Umbilical cord (tissue), 1 donor: ENCODE measurements at regions not wholly inside any gene's neighbourhood (a gene's known extent, or its start where the extent isn't known, plus 50 kb on each side); places are given as distances from the start of the nearest gene placed in this dataset.

Source experiments
- DNase-seq: peaks from one replicate; pipeline ENCODE4 v3.0.0-alpha.2; 2015; ENCODE audit warnings: low spot score

GRCh38 chr4:26069218-26069617, 155.2 kb downstream of the SMIM20 start:
- DNase-seq, result no peak

- no peak for DNase-seq
Observed at GRCh38 chr4:26071688-26072087, 157.7 kb downstream of the SMIM20 start.

DNA sequence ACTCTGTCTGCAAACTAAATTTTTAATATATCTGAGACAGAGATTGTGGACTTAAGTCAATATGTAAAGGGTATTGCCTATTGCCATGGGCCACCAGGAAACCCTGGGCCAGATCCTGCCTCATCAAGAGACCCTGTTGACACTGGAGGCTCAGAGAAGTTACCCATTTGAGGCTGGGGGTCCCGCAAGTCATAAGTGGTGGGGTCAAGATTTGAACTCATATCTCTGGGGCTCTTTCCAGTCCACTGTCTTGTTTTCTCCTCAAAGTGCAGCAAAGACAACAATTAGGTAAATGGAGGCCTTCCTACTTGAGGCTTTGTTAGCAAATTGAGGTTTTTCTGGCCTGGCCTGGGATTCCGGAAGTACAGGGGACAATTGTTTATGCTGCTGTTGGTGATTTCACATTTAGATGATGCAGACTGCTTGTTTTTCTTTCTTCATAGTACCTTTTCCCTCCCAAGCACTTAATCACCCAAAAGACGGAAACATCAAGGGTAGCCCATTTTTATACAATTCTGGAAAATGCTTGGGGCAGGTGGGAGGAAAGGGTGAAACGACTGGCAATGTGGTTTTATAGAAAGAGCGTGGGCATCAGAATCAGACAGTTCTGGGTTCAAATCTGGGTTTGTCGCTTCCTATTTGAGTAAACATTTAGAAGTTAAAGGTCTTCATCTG, 160.0 kb downstream of the SMIM20 start:
- DNase-seq, result no peak

- DNase-seq, result peak; percentile 54
Observed at GRCh38 chr4:26074712-26075430, 160.9 kb downstream of the SMIM20 start.

DNA sequence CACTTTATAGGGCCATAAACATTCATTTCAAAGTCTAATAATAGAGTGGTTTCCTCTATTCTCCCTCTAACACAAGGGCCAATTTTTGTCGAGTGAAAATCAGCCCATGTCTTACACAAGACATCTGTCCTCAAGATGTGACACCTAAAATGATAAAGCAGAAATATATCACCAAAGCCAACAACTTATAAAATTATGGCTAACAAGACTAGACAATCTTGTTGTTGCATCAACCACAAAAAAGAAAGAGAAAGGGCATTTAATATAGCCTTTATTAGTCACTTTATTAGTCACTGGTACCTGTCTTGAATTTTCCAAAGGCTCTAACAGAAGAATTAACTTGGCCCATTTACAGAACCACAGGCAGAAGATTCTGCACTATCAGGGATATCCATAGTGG, 161.6 kb downstream of the SMIM20 start:
- no peak for DNase-seq

GRCh38 chr4:26076000-26076587, 162.1 kb downstream of the SMIM20 start:
- DNase-seq, result peak; percentile 42

DNA sequence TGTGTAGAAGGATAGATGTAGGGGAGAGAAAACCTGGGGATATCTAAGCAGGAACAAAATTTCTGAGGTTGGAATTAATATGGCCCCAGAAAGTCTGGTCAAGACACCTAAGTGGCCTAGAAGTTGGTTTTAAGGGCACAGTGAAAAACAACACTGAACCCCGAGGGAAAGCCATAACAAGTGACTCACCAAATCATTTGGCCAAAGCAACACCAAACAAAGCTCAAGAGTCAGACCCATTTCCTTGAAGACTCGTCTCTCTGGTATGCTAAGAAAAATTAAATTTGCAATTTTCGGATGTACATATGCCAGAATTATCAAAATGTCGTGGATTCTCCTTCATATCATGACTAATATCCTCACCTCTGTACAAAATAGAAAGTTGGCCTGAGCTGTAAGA, 162.9 kb downstream of the SMIM20 start:
- no peak for DNase-seq

DNA sequence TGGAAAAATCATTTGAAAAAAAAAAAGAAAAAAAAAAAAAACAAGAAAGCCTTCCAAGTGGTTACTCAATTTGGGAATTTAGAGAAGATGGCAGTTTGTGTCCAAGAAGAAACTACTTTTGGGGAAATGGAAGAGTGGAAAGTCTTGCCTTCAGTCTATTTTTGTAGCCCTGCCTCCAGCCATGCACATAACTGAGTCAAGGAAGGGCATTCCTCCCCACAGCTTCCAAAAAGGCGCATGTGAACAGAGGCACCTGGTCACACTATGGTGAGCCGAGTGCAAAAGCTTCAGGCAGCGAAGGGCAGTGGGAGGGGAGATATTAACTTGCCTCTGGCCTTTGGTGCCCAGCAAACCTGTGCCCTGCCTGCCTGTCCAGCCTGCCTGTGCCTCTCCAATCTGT, 163.7 kb downstream of the SMIM20 start:
- no peak for DNase-seq

GRCh38 chr4:26080870-26081628, 167.0 kb downstream of the SMIM20 start:
- peak; percentile 50 for DNase-seq

DNA sequence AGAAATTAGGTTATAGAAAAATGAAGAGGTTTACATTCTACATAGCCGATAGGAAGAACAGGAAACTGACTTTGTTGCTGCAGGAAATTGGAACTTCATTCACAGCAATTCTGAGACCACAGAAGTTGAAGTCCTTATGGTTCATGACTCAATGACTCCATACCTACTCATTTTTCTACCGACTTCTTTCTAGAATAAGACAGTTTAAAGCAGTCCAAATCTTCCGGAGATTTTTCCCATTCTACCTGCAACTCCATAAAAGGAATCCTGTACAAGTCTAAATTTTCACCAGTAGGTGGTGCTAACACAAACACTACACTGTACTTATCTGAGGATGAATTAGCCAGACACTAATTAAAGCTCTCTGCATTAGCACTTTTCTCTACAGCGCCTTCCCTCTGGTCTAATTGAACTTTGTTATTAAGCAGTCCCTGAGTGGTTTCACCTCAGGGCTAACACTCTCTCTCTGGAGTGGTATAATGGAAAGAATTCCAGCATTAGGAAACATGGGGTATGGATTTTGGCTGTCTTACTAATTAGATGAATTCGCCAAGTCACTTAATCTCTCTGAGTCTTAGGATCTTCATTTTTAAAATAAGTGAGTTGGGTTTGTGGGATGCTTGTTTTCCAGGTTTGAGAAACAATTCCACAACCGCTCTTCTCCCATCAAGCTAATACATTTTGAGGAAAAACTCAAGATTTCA, 167.9 kb downstream of the SMIM20 start:
- peak; percentile 40 for DNase-seq

- no peak for DNase-seq
Observed at GRCh38 chr4:26082565-26082964, 168.5 kb downstream of the SMIM20 start.

DNA sequence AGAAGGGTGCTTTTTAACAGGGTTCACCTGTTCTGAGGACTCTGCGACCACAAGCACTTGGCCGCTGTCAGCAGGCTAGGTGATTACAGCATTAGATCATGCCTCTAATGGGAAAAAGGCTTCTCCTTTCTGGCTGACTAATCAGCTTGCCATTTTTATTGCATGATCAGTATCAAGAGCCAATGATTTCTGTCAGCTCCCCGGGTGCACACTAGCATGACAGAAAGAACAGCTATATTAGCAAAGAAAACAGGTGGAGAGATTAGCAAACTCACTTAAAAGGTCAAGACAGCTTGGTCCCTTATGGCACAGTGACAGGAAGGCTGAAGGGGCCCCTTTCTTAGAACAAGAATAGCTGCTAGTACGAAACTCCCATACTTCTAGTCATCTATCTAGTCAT, 170.0 kb downstream of the SMIM20 start:
- DNase-seq, result peak; percentile 56

- DNase-seq, result no peak
Observed at GRCh38 chr4:26084414-26084813, 170.4 kb downstream of the SMIM20 start.

DNA sequence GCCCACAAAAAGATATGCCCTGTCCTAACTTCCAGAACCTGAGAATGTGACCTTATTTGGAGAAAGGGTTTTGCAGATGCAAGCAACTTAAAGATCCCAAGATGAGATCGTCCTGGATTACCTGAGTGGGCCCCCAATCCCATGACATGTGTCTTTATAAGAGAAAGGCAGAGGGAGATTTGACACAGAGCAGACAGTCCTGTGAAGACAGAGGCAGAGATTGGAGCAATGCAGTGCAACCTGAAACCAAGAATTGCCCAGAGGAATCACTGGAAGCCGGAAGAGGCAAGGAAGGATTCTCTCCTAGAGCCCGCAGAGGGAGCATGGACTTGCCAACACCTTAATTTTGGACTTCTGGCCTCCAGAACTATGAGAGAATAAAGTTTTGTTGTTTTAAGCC, 171.5 kb downstream of the SMIM20 start:
- peak; percentile 51 for DNase-seq

GRCh38 chr4:26086621-26087441, 172.8 kb downstream of the SMIM20 start:
- peak; percentile 92 for DNase-seq

GRCh38 chr4:26088433-26088928, 174.5 kb downstream of the SMIM20 start:
- DNase-seq, result no peak

DNA sequence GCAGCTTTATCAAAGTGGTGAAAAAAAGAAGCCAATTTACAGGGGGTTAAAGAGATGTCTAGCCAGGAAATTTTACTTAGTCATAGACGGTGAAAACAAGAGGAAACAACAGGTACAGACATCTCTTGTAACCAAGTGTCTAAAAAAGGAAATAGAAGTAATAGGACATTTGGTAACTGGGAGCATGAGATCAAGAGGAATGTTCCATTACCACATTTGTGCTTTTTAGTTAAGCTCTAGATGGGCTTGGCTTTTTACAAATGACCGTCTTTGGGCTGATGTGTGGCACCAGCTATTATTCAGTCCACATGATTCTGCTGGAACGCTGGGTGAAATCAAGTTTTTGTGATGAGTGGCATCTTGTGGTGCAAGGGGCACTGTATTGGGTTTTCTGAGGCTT, 179.5 kb downstream of the SMIM20 start:
- no peak for DNase-seq

- no peak for DNase-seq
Observed at GRCh38 chr4:26094076-26094475, 180.1 kb downstream of the SMIM20 start.

DNA sequence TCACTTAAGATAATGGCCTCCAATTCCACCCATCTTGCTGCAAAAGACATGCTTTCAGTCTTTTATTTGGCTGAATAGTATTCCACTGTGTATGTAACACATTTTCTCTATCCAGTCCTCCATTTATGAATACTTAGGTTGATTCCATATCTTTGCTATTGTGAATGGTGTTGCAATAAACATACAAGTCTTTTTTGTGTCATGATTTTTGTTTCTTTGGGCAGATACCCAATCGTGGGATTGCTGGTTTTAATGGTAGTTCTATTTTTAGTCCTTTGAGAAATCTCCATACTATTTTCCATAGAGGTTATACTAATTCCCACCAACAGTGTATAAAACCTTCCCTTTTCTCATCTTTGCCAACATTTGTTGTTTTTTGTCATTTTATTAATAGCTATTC, 180.9 kb downstream of the SMIM20 start:
- DNase-seq, result no peak

DNA sequence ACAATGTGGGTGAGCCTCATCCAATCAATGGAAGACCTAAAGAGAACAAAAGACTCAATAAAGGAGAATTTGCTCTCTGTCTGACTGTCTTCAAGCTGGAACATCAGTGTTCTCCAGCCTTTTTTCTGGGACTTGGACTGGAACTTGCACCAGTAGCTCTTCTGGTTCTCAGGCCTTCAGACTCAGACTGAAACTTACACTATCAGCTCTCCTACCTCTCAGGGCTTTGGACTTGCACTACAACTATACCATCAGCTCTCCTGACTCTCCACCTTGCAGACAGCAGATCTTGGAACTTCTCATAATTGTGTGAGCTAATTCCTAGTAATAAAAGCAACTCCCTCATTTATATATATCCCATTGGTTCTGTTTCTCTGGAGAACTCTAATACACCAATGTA, 185.9 kb downstream of the SMIM20 start:
- no peak for DNase-seq

DNA sequence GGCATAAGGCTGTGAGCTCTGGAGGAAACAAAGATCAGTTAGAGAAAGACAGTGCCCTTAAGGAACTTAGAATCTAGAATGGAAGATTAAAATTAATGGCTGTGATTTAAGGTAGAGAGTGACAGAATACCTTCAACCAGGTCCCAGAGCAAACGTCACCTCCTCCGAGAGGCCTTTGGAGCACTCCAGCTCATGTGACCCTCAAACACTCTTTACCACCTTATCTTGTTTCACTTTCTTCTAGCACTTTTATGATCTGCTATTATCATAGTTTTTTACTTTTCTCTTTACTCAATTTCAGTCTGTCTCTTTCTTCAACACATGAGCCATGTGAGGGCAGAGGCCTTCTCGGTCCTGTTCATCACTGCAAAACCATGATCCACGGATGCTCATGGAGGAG, 187.0 kb downstream of the SMIM20 start:
- DNase-seq, result no peak
